SK-N-MC (cell line): ENCODE measurements at regions not wholly inside any gene's neighbourhood (a gene's known extent, or its start where the extent isn't known, plus 50 kb on each side); places are given as distances from the start of the nearest gene placed in this dataset.
"Not testable (repeated sequence)": the region's sequence is repeated elsewhere in the genome, so short reads cannot be mapped to it uniquely, and the experiment has no call there.

Source experiments
- DNase-seq: peaks from one replicate; pipeline ENCODE4 v3.0.0-alpha.2; 2011; ENCODE audit warnings: low read depth, low spot score
- H3K27ac ChIP-seq: fragments of 200-600 bp; sonication (generic); 2 replicates; pipeline ENCODE4 v1.5.1; 2016; ENCODE audit warnings: mixed run types
- H3K36me3 ChIP-seq: fragments of 200-600 bp; sonication (generic); 2 replicates; pipeline ENCODE4 v1.6.1; 2017; ENCODE audit warnings: antibody characterized with exemption, low read length, mixed read lengths; ENCODE audit not compliant: insufficient read depth
- H3K4me3 ChIP-seq: fragments of 200-600 bp; sonication (generic); 2 replicates; pipeline ENCODE4 v1.5.1; 2016
- H3K9ac ChIP-seq: fragments of 200-600 bp; sonication (generic); 2 replicates; pipeline ENCODE4 v1.8.0; 2017; ENCODE audit warnings: mixed run types, mixed read lengths; ENCODE audit not compliant: insufficient read length
- H3K9me3 ChIP-seq: fragments of 200-600 bp; sonication (generic); 2 replicates; pipeline ENCODE4 v1.6.1; 2017; ENCODE audit warnings: low read depth, mild to moderate bottlenecking, antibody characterized with exemption, low read length, moderate library complexity, mixed read lengths
- EZH2 ChIP-seq: fragments of 200-600 bp; sonication (generic); IDR thresholded peaks from one replicate; pipeline ENCODE4 v1.6.1; 2017; ENCODE audit warnings: antibody characterized with exemption
- FOXP2 ChIP-seq: optimal IDR thresholded peaks from 2 replicates; pipeline ENCODE3; 2011; ENCODE audit warnings: mild to moderate bottlenecking, moderate library complexity; ENCODE audit not compliant: insufficient read depth; ENCODE audit errors: extremely low read length, control extremely low read depth
- POLR2AphosphoS5 ChIP-seq: IDR thresholded peaks from 2 replicates; pipeline ENCODE4 v1.6.1; 2012; ENCODE audit warnings: mild to moderate bottlenecking, low read depth, low read length, borderline replicate concordance

DNA sequence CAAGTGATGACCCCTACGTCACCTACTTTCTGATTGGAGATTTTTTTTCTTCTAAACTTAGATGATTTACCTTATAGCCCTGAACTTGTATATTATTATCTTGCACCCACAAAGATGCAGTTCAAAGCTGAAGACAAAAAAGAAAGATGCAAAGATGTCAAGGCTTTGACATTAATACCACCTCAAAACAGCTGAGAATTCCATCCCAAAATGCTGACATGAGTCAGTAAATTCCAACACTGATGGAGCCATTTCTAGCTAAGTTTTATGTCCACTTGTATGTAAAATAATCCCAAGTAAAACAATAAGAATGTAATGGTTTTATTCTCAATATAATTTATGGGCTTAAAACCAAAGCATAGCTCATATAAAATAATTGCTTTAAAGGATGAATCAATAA lies 91.5 kb upstream of the CDH9 start:
- no peak for DNase-seq
- Histone ChIP-seq H3K4me3 (no peak overlapping the region), H3K36me3 (no peaks in the 10 kb centered on the region), H3K9ac (no peak overlapping the region), H3K9me3 (no peaks in the 10 kb centered on the region), H3K27ac (no peak overlapping the region)
- TF ChIP-seq POLR2AphosphoS5 (no peak), EZH2 (no peak), FOXP2 (no peak)

DNA sequence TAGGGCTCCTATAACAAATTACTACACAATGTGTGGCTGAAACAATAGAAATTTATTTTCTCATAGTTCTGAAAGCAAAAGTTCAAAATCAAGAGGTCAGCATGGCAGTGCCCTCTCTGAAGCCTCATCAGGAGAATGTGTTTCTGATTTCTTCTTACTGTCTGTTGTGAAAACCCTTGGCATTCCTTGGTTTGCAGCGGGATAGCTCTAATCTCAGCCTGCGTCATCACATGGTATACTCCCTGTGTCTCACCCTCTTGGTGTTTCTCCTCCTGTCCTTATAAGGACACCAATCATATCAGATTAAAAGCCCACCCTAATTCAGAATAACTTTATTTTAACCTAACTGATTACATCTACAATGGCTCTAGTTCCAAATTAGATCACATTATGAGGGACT lies 87.5 kb upstream of the CDH9 start:
- no peak overlapping the region for H3K4me3 ChIP-seq
- TF ChIP-seq EZH2 (no peak), FOXP2 (no peak), POLR2AphosphoS5 (no peak)
- H3K9me3 ChIP-seq: no peaks in the 10 kb centered on the region
- DNase-seq: no peak
- no peaks in the 10 kb centered on the region for H3K36me3 ChIP-seq
- H3K9ac ChIP-seq: no peak overlapping the region
- no peak overlapping the region for H3K27ac ChIP-seq

DNA sequence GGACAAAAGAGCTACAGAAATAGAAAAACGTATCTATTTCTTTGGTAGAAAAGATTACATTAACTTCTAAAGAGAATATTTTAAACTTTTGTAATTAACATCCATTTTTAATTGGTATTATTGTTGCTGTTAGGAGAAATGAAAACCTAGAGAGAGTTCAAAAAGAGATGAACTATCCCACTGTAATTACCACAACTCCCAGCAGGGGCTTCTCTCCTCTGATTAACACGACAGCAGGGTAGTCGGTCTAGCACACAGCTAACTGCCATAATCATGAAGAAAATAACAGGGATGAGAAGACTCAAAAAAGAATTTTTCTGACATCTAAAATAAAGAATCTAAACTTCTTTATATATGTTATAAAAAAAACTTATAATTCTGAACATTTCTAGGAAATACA lies 86.2 kb upstream of the CDH9 start:
- H3K36me3 ChIP-seq: no peaks in the 10 kb centered on the region
- no peak overlapping the region for H3K4me3 ChIP-seq
- no peak for TF ChIP-seq POLR2AphosphoS5
- TF ChIP-seq FOXP2: no peak
- TF ChIP-seq EZH2: no peak
- H3K9me3 ChIP-seq: no peaks in the 10 kb centered on the region
- H3K9ac ChIP-seq: no peak overlapping the region
- no peak overlapping the region for H3K27ac ChIP-seq
- no peak for DNase-seq

DNA sequence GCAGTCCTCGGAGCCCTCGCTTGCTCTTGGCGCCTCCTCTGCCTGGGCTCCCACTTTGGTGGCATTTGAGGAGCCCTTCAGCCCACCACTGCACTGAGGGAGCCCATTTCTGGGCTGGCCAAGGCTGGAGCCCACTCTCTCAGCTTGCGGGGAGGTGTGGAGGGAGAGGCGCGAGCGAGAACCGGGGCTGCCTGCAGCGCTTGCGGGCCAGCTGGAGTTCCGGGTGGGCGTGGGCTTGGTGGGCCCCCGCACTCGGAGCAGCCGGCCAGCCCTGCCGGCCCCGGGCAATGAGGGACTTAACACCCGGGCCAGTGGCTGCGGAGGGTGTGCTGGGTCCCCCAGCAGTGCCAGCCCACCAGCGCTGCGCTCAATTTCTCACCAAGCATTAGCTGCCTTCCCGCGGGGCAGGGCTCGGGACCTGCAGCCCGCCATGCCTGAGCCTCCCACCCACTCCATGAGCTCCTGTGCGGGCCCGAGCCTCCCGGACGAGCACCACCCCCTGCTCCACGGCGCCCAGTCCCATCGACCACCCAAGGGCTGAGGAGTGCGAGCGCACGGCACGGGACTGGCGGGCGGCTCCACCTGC lies 81.4 kb upstream of the CDH9 start:
- H3K9ac ChIP-seq, DNase-seq, H3K27ac ChIP-seq, H3K4me3 ChIP-seq, H3K9me3 ChIP-seq, H3K36me3 ChIP-seq: not testable (repeated sequence)

DNA sequence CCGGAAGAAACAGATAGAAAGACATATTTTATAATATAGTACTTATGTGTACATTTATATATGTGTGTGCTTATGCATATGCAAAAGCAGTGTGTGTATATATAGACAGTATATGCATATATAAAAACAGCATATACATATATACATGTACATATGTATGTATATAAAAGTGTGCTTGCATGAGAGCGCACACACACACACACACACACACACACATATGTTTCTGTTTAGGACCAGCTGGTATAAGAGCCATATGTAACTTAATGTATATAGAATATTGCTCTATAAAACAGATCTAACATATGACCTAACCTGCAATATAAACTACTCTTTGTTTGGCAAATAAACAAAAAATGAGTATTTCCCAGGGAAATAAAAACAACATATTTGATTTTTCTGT lies 65.1 kb upstream of the CDH9 start:
- Histone ChIP-seq H3K4me3 (no peak overlapping the region), H3K9ac (no peak overlapping the region), H3K9me3 (no peaks in the 10 kb centered on the region), H3K36me3 (no peaks in the 10 kb centered on the region), H3K27ac (no peak overlapping the region)
- TF ChIP-seq POLR2AphosphoS5: no peak
- no peak for TF ChIP-seq EZH2
- TF ChIP-seq FOXP2: no peak
- DNase-seq: no peak

DNA sequence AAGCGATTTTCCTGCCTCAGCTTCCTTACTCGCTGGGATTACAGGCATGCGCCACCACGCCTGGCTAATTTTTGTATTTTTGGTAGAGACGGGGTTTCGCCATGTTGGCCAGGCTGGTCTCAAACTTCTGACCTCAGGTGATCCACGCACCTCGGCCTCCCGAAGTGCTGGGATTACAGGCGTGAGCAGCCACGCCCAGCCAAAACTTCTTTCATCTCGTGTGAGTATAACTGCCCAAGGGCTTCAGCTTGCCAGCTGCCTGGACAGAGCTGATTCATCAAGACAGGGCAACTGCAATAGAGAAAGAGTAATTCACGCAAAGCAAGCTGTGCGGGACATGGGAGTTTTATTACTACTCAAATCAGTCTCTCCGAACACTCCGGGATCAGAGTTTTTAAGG lies 57.4 kb upstream of the CDH9 start:
- not testable (repeated sequence) for H3K27ac ChIP-seq

DNA sequence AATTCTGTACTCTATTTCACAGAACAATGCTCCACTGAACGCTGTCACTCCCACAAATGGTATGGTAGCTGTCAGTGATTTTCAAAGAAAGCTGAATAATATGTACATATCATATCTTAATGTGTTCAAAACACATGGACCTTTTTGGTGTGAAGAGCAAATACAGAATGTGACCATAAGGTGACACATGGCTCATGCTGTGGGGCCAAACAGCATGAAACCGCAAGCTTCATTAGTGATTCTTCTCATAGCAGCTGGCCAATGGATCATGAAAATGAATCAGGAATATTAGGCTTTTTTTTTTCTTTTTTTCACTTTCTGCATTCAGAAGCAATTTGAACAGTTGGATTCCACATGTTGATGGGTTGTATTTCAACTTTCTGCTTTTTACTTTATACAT lies 54.9 kb upstream of the CDH9 start:
- no peaks in the 10 kb centered on the region for H3K36me3 ChIP-seq
- no peak for DNase-seq
- no peaks in the 10 kb centered on the region for H3K9me3 ChIP-seq
- no peak overlapping the region for H3K4me3 ChIP-seq
- no peak overlapping the region for H3K27ac ChIP-seq
- no peak overlapping the region for H3K9ac ChIP-seq
- TF ChIP-seq FOXP2 (no peak), POLR2AphosphoS5 (no peak)

More for the DNA sequence above, 57.4 kb upstream of the CDH9 start:
- H3K9ac ChIP-seq, H3K36me3 ChIP-seq, H3K9me3 ChIP-seq, H3K4me3 ChIP-seq, DNase-seq: not testable (repeated sequence)

DNA sequence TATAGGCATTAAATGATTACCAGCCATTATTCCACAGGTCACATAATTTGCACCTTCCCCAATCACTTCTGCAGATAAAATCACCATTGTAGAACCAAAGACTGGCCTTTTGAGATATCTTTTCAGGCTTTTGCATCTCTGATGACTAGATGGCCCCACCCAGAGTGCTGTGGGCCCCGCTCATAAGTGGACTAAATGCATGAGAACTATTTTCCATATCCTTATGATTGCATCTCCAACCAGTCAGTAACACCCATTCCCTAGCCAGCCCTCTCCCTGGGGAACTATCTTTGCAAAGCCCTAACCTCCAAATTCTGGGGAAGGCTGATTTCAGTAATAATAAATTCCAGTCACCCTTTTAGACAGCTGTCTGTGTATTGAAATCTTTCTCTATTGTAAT lies 53.5 kb upstream of the CDH9 start:
- no peak for TF ChIP-seq POLR2AphosphoS5
- no peak for TF ChIP-seq FOXP2
- TF ChIP-seq EZH2: no peak
- Histone ChIP-seq H3K4me3 (no peak overlapping the region), H3K27ac (no peak overlapping the region), H3K9ac (no peak overlapping the region), H3K9me3 (no peaks in the 10 kb centered on the region), H3K36me3 (no peaks in the 10 kb centered on the region)
- DNase-seq: no peak

DNA sequence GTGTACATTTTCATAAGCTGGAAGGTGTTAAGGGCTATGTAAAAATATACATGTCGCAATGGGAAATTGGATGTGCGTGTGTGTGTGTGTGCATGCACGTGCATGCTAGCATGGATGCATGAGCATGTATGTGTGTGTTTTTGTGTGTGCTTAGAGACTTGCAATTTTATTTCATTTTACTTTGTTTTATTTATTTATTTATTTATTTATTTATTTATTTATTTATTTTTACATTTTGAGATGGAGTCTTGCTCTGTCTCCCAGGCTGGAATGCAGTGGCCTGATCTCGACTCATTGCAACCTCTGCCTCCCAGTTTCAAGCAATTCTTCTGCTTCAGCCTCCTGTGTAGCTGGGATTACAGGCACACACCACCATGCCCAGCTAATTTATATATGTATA lies 50.4 kb upstream of the CDH9 start:
- H3K9me3 ChIP-seq, DNase-seq, H3K4me3 ChIP-seq, H3K27ac ChIP-seq, H3K36me3 ChIP-seq, H3K9ac ChIP-seq: not testable (repeated sequence)
